ENCODE measurements at regions not wholly inside any gene's neighbourhood (a gene's known extent, or its start where the extent isn't known, plus 50 kb on each side); places are given as distances from the start of the nearest gene placed in this dataset.
"Not testable (repeated sequence)": the region's sequence is repeated elsewhere in the genome, so short reads cannot be mapped to it uniquely, and the experiment has no call there.

DNA sequence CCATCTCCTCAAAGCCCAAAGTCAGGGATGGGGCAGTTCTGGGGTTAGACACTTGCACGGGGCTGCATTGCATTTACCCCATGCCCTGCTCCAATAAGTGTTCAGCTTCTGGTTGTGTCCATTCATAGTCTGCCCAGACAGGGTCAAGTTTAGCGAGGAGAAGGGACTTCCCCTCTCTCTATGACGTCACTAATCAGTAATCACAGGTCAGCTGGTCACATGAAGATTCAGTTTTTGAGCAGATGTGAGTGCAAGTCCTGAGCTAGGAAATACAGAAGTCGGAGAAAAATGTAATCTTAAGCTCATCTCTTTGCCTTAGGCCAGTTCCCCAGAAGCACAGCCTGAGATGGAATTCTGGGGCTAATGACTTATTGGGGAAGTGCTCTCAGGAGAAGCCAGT is 310.1 kb downstream of the TSHZ3 start:
- TF ChIP-seq, protein P1, sequence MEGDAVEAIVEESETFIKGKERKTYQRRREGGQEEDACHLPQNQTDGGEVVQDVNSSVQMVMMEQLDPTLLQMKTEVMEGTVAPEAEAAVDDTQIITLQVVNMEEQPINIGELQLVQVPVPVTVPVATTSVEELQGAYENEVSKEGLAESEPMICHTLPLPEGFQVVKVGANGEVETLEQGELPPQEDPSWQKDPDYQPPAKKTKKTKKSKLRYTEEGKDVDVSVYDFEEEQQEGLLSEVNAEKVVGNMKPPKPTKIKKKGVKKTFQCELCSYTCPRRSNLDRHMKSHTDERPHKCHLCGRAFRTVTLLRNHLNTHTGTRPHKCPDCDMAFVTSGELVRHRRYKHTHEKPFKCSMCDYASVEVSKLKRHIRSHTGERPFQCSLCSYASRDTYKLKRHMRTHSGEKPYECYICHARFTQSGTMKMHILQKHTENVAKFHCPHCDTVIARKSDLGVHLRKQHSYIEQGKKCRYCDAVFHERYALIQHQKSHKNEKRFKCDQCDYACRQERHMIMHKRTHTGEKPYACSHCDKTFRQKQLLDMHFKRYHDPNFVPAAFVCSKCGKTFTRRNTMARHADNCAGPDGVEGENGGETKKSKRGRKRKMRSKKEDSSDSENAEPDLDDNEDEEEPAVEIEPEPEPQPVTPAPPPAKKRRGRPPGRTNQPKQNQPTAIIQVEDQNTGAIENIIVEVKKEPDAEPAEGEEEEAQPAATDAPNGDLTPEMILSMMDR (conservative IDR thresholded peaks at IDR 0.05; ENCODE audit: low read depth, low read length): no peak
- DNase-seq (ENCODE audit: low read depth): no peak
- H3K4me3 ChIP-seq (ENCODE audit: low read depth, low read length): no peak overlapping the region

DNA sequence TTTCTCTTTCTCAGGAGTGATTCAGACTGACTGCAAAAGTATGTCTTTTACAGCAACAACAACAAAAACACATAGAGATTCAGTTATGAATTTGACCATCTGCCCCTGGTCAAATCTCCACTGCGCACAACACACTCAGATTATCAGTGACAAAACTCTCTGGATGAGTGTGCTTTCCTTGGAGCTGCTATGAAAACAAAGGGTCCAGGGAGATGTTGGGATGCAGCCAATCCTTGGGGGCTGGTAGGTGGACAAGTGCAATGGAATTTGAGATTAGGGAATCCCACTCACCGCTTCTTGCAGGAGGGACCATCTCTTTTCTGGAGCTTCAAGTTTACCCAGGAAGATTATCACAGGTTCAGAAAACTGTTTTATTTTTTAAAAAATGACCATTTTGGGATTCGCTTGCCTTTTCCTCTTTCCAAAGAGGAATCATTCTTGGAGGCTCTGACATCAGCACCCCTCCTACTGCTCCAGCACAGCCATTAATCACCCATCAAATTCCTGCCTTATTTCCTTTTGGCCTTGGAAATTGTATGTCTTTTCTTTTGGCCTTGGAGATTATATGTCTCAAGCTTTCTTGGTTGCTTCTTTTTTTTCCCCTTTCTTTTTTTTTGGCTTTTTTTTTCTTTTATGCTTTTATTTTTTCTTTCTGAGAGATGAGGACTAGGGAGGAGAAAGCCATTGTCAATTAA is 311.8 kb downstream of the TSHZ3 start:
- H3K4me3 ChIP-seq (ENCODE audit: low read depth, low read length): no peak overlapping the region
- no peak for DNase-seq (ENCODE audit: low read depth)
- TF ChIP-seq, protein P1 (conservative IDR thresholded peaks at IDR 0.05; ENCODE audit: low read depth, low read length): no peak

DNA sequence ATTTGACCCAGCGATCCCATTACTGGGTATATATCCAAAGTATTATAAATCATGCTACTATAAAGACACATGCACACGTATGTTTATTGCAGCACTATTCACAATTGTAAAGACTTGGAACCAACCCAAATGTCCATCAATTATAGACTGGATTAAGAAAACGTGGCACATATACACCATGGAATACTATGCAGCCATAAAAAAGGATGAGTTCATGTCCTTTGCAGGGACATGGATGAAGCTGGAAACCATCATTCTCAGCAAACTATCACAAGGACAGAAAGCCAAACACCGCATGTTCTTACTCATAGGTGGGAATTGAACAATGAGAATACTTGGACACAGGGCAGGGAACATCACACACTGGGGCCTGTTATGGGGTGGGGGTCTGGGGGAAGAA is 317.8 kb downstream of the TSHZ3 start:
- not testable (repeated sequence) for H3K4me3 ChIP-seq (ENCODE audit: low read depth, low read length); DNase-seq (ENCODE audit: low read depth)

DNA sequence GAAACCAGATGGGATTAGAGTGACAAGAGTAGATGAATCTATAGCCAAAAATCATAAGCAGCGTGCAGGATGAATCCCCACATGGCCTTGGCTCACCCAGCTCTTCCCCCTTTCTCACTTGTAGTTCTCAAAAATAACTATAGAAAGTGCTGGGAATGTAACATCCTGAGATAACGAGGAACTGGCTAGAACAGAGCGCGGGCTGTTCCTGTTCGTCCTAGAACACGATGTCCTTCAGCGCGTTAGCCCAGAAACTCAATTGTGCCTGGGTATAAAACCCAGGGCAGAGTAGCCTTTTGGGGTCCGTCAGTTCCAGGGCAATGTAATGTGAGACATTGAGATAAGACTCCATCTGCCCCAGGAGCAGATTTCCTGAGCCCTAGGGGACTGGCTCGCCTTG is 326.2 kb downstream of the TSHZ3 start:
- DNase-seq (ENCODE audit: low read depth): no peak
- TF ChIP-seq, protein P1 (conservative IDR thresholded peaks at IDR 0.05; ENCODE audit: low read depth, low read length): no peak
- H3K4me3 ChIP-seq (ENCODE audit: low read depth, low read length): no peak overlapping the region

DNA sequence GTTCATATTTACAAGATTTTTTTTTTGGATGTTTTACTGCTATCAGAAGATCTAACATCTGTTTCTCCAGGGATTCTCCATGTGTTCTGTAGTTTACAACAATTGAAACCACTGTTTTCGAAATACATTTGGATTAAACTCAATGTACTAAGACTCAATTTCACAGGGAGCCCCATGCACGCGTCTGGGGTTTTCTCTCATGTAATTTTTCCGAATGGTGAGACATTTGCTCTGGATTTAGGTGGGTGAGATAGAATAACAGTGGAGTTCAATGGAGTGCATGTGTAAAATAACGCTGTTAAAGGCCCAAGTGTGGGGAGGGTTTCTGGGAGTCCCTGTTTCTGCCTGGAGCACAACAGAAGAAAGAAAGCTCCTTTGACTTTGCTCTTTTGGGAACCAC is 330.3 kb downstream of the TSHZ3 start:
- TF ChIP-seq, protein P1 (conservative IDR thresholded peaks at IDR 0.05; ENCODE audit: low read depth, low read length): no peak
- no peak for DNase-seq (ENCODE audit: low read depth)
- H3K4me3 ChIP-seq (ENCODE audit: low read depth, low read length): no peak overlapping the region

DNA sequence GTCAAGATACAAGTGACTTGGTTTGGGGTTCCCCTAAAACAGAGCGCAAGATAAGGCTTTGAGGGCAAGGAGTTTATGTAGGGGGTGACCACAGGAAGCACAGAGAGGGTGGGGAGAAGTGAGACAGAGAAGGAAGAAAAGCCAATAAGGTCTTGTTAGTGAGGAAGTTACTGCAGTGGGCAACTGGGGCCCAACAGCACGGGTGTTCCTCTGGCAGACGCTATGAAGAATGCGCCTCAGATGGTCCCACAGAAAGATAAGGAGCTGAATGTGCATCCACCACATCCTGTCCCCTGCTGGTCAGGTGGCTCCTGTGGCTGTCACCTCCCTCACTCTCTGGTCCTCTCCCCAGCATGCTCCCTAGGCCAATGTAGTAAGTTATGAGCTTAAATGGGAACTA is 333.5 kb downstream of the TSHZ3 start:
- H3K4me3 ChIP-seq (ENCODE audit: low read depth, low read length): no peak overlapping the region
- DNase-seq (ENCODE audit: low read depth): no peak
- TF ChIP-seq, protein P1 (conservative IDR thresholded peaks at IDR 0.05; ENCODE audit: low read depth, low read length): no peak

DNA sequence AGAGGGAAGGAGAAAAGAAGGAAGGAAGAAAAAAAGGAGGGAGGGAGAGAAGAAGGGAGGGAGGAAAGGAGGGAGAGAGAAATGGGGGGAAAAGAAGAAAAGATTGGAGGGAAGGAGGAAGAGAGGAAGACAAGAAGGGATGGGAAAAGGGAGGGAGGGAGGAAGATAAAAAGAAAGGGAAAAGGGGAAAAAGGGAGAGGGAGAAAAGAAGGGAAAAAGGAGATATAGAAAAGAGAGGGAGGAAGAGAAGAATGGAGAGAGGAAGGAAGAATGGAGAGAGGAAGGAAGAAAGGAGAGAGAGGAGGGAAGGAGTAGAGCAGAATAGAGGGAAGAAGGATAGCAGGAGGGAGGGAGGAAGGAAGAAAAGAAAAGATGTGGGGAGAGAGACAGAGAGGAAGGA is 334.6 kb downstream of the TSHZ3 start:
- DNase-seq (ENCODE audit: low read depth): no peak
- TF ChIP-seq, protein P1 (conservative IDR thresholded peaks at IDR 0.05; ENCODE audit: low read depth, low read length): no peak
- no peak overlapping the region for H3K4me3 ChIP-seq (ENCODE audit: low read depth, low read length)

Data from choroid plexus epithelial cell (primary cell).